ENCODE measurements at regions not wholly inside any gene's neighbourhood (a gene's known extent, or its start where the extent isn't known, plus 50 kb on each side); places are given as distances from the start of the nearest gene placed in this dataset.

- no peak for DNase-seq
Observed at GRCh38 chr2:15766911-15767597, 173.3 kb upstream of the MYCN start.

GRCh38 chr2:15767679-15768078 lies 172.7 kb upstream of the MYCN start:
- DNase-seq, result no peak

- DNase-seq, result no peak
Observed at GRCh38 chr2:15768142-15768541, 172.2 kb upstream of the MYCN start.

- DNase-seq, result no peak
Observed at GRCh38 chr2:15768615-15769014, 171.7 kb upstream of the MYCN start.

- DNase-seq, result no peak
Observed at GRCh38 chr2:15769235-15769634, 171.1 kb upstream of the MYCN start.

GRCh38 chr2:15769676-15770547 lies 170.4 kb upstream of the MYCN start:
- no peak for DNase-seq

GRCh38 chr2:15770606-15771005 lies 169.7 kb upstream of the MYCN start:
- no peak for DNase-seq

GRCh38 chr2:15771124-15771523 lies 169.2 kb upstream of the MYCN start:
- DNase-seq, result no peak

GRCh38 chr2:15772086-15772595 lies 168.2 kb upstream of the MYCN start:
- DNase-seq, result no peak

GRCh38 chr2:15772681-15773080 lies 167.7 kb upstream of the MYCN start:
- DNase-seq, result no peak

- no peak for DNase-seq
Observed at GRCh38 chr2:15773204-15773603, 167.1 kb upstream of the MYCN start.

GRCh38 chr2:15773846-15774245 lies 166.5 kb upstream of the MYCN start:
- DNase-seq, result no peak

- no peak for DNase-seq
Observed at GRCh38 chr2:15775753-15776628, 164.4 kb upstream of the MYCN start.

GRCh38 chr2:15776629-15776919 lies 163.8 kb upstream of the MYCN start:
- DNase-seq, result no peak

- DNase-seq, result no peak
Observed at GRCh38 chr2:15776992-15777702, 163.2 kb upstream of the MYCN start.

- no peak for DNase-seq
Observed at GRCh38 chr2:15777795-15778371, 162.5 kb upstream of the MYCN start.

- no peak for DNase-seq
Observed at GRCh38 chr2:15778529-15779219, 161.7 kb upstream of the MYCN start.

GRCh38 chr2:15779381-15780041 lies 160.8 kb upstream of the MYCN start:
- no peak for DNase-seq

- no peak for DNase-seq
Observed at GRCh38 chr2:15780234-15780633, 160.1 kb upstream of the MYCN start.

GRCh38 chr2:15780912-15781574 lies 159.3 kb upstream of the MYCN start:
- no peak for DNase-seq
